Lower leg skin (tissue), 4 donors: ENCODE measurements at regions not wholly inside any gene's neighbourhood (a gene's known extent, or its start where the extent isn't known, plus 50 kb on each side); places are given as distances from the start of the nearest gene placed in this dataset.

Source experiments
- DNase-seq, 2 donors: peaks; one replicate each; pipeline ENCODE4 v3.0.0-alpha.2; 2019; ENCODE audit warnings: low spot score in 2 of 2
- H3K4me3 ChIP-seq: fragments of 200-600 bp; sonication (generic); 2 replicates; pipeline ENCODE4 v1.5.1; 2017; ENCODE audit warnings: mild to moderate bottlenecking, low read depth; ENCODE audit not compliant: poor library complexity, severe bottlenecking
- CTCF ChIP-seq, 3 donors: fragments of 450-650 bp; IDR thresholded peaks; one replicate each; pipeline ENCODE4 v1.5.1; 2016; ENCODE audit warnings: antibody characterized with exemption in 3 of 3, mild to moderate bottlenecking in 3 of 3, moderate library complexity in 2 of 3
- POLR2A ChIP-seq, 2 donors: fragments of 450-650 bp; IDR thresholded peaks; one replicate each; pipeline ENCODE4 v1.6.1; 2016 to 2017; ENCODE audit warnings: antibody characterized with exemption in 2 of 2, mild to moderate bottlenecking in 1 of 2, moderate library complexity in 1 of 2
- WGBS, 2 donors: methylation state at CpG; one replicate each; pipeline ENCODE4 v1.1.5; 2018; 5-methylcytosine and 5-hydroxymethylcytosine counted together
- intact Hi-C: fragments of 100-400 bp; cut with DNase I; formaldehyde crosslinking; loops from one replicate; pipeline ENCODE4 v1.15.0; 2023; ENCODE audit warnings: low total_unique reads

GRCh38 chr1:199667089-199667488 lies 360.4 kb upstream of the NR5A2 start:
- no peak overlapping the region for H3K4me3 ChIP-seq
- WGBS, 2 donors, result 87 to 88% methylated on average over 10 of the region's 10 CpGs
- TF ChIP-seq CTCF (IDR thresholded peaks at IDR 0.05) (no peak), POLR2A (IDR thresholded peaks at IDR 0.05) (no peak)
- no peak for DNase-seq
- intact Hi-C loops, result no loop called here

- intact Hi-C loops, result no loop called here
- DNase-seq, result no peak
- TF ChIP-seq CTCF (IDR thresholded peaks at IDR 0.05) (no peak), POLR2A (IDR thresholded peaks at IDR 0.05) (no peak)
- no peak overlapping the region for H3K4me3 ChIP-seq
Measured at GRCh38 chr1:199669916-199670315, 357.6 kb upstream of the NR5A2 start.

GRCh38 chr1:199671684-199672083 lies 355.8 kb upstream of the NR5A2 start:
- 89 to 91% methylated on average over 3 of the region's 3 CpGs for WGBS, 2 donors
- TF ChIP-seq CTCF (IDR thresholded peaks at IDR 0.05) (no peak), POLR2A (IDR thresholded peaks at IDR 0.05) (no peak)
- DNase-seq, result no peak
- no peak overlapping the region for H3K4me3 ChIP-seq
- intact Hi-C loops, result no loop called here

- TF ChIP-seq POLR2A (IDR thresholded peaks at IDR 0.05), result no peak
- no peak for TF ChIP-seq CTCF (IDR thresholded peaks at IDR 0.05)
- 79 to 85% methylated on average over 3 of the region's 3 CpGs for WGBS, 2 donors
- intact Hi-C loops, result no loop called here
- no peak overlapping the region for H3K4me3 ChIP-seq
- no peak for DNase-seq
Measured at GRCh38 chr1:199675937-199676336, 351.6 kb upstream of the NR5A2 start.

- intact Hi-C loops, result no loop called here
- no peak overlapping the region for H3K4me3 ChIP-seq
- no peak for TF ChIP-seq POLR2A (IDR thresholded peaks at IDR 0.05)
- TF ChIP-seq CTCF (IDR thresholded peaks at IDR 0.05), result no peak
- no peak for DNase-seq
- 24 to 26% methylated on average over 1 of the region's 1 CpG for WGBS, 2 donors
Measured at GRCh38 chr1:199678771-199679170, 348.7 kb upstream of the NR5A2 start.

- no peak overlapping the region for H3K4me3 ChIP-seq
- intact Hi-C loops, result no loop called here
- no peak for DNase-seq
- TF ChIP-seq POLR2A (IDR thresholded peaks at IDR 0.05) (no peak), CTCF (IDR thresholded peaks at IDR 0.05) (no peak)
Measured at GRCh38 chr1:199682081-199682480, 345.4 kb upstream of the NR5A2 start.
